ENCODE measurements at regions not wholly inside any gene's neighbourhood (a gene's known extent, or its start where the extent isn't known, plus 50 kb on each side); places are given as distances from the start of the nearest gene placed in this dataset.

DNA sequence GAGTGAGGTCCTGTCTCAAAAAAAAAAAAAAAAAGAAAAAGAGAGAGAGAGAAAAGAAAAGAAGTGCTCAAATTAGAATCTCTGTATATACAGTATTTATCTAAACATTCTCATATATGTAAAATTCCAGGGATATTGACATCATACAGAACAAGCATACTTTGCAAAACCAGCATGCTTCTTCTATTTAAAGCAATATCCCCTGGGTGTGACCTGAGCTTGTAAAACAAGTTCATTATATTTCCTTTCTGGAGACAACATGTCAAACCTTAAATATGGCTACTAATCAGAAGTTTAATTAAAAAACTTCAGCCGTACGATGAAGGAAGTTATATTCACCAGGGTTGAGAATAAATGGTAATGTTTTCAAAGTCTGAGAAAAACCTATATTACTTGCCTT is 175.8 kb upstream of the HMGA2 start:
- Histone ChIP-seq H3K4me3 (replicated peaks; ENCODE audit: insufficient read depth, low read length) (no peak overlapping the region), H3K27me3 (ENCODE audit: insufficient read depth, poor library complexity, severe bottlenecking) (peaks cover 3% of the 10 kb centered on the region), H3K27ac (replicated peaks) (no peak overlapping the region)
- TF ChIP-seq REST (IDR thresholded peaks at IDR 0.05; ENCODE audit: insufficient replicate concordance, low read depth): no peak
- TF ChIP-seq CTCF (IDR thresholded peaks at IDR 0.05; ENCODE audit: insufficient read depth, low read length): no peak
- no peak for TF ChIP-seq GABPA (IDR thresholded peaks at IDR 0.05; ENCODE audit: low read depth)
- TF ChIP-seq POLR2AphosphoS5 (IDR thresholded peaks at IDR 0.05; ENCODE audit: low read depth): no peak
- no peak for TF ChIP-seq SPI1 (IDR thresholded peaks at IDR 0.05; ENCODE audit: borderline replicate concordance, low read depth)
- DNase-seq (ENCODE audit: low read depth in 1 of 2, low spot score in 1 of 2): no peak

GRCh38 chr12:65649126-65649525 is 175.2 kb upstream of the HMGA2 start:
- Histone ChIP-seq H3K27me3 (ENCODE audit: insufficient read depth, poor library complexity, severe bottlenecking) (peaks cover 3% of the 10 kb centered on the region), H3K27ac (replicated peaks) (no peak overlapping the region), H3K4me3 (replicated peaks; ENCODE audit: insufficient read depth, low read length) (no peak overlapping the region)
- TF ChIP-seq POLR2AphosphoS5 (IDR thresholded peaks at IDR 0.05; ENCODE audit: low read depth) (no peak), REST (IDR thresholded peaks at IDR 0.05; ENCODE audit: insufficient replicate concordance, low read depth) (no peak), GABPA (IDR thresholded peaks at IDR 0.05; ENCODE audit: low read depth) (no peak), CTCF (IDR thresholded peaks at IDR 0.05; ENCODE audit: insufficient read depth, low read length) (no peak), SPI1 (IDR thresholded peaks at IDR 0.05; ENCODE audit: borderline replicate concordance, low read depth) (no peak)
- no peak for DNase-seq (ENCODE audit: low read depth in 1 of 2, low spot score in 1 of 2)

- Histone ChIP-seq H3K27ac (replicated peaks) (no peak overlapping the region), H3K4me3 (replicated peaks; ENCODE audit: insufficient read depth, low read length) (no peak overlapping the region), H3K27me3 (ENCODE audit: insufficient read depth, poor library complexity, severe bottlenecking) (peaks cover 3% of the 10 kb centered on the region)
- DNase-seq (ENCODE audit: low read depth in 1 of 2, low spot score in 1 of 2): no peak
- no peak for TF ChIP-seq CTCF (IDR thresholded peaks at IDR 0.05; ENCODE audit: insufficient read depth, low read length)
- TF ChIP-seq REST (IDR thresholded peaks at IDR 0.05; ENCODE audit: insufficient replicate concordance, low read depth): no peak
- no peak for TF ChIP-seq GABPA (IDR thresholded peaks at IDR 0.05; ENCODE audit: low read depth)
- no peak for TF ChIP-seq SPI1 (IDR thresholded peaks at IDR 0.05; ENCODE audit: borderline replicate concordance, low read depth)
- TF ChIP-seq POLR2AphosphoS5 (IDR thresholded peaks at IDR 0.05; ENCODE audit: low read depth): no peak
Observed at GRCh38 chr12:65651060-65651459, 173.2 kb upstream of the HMGA2 start.

All from HL-60 (cell line).